K562 (cell line): ENCODE measurements at regions not wholly inside any gene's neighbourhood (a gene's known extent, or its start where the extent isn't known, plus 50 kb on each side); places are given as distances from the start of the nearest gene placed in this dataset.

Experiments
- ATAC-seq: fragments of 200-7000 bp; cut with Tn5 transposase; 3 replicates; pipeline ENCODE4 v1.9.1; 2020; ENCODE audit warnings: moderate library complexity
- BruUV-seq: library from RNA; stranded (reverse); fragments of 400-500 nt; replicated peaks from 2 replicates; lab custom pipeline; 2021; lab: Mats Ljungman, UMichigan
- CTCF ChIA-PET: fragments of 300-600 bp; formaldehyde crosslinking; extraction: SDS; loops from one replicate; lab custom pipeline; 2021; ENCODE audit warnings: low intra/inter-chr PET ratio; lab: Yijun Ruan, JAX
- POLR2A ChIA-PET: fragments of 300-600, 350-650 bp; sonication (Branson Sonifier 250); formaldehyde crosslinking; extraction: SDS; loops from one replicate; lab custom pipeline; 2021; ENCODE audit warnings: antibody characterized with exemption, inconsistent platforms; lab: Yijun Ruan, JAX
- DNase-seq, 4 experiments: peaks; one replicate each; pipeline versions ENCODE4 v3.0.0 to v3.0.0-alpha.2; 2011 to 2018; ENCODE audit warnings: low spot score in 3 of 4, mixed read lengths in 3 of 4; ENCODE audit errors: extremely low read depth in 1 of 4
- FAIRE-seq: peaks from 2 replicates; lab custom pipeline; 2011; peaks lifted over from hg19 to GRCh38; lab: Jason Lieb, UNC
- H2AFZ ChIP-seq: 2 replicates; pipeline ENCODE4 v1.6.0; 2011; ENCODE audit warnings: low read depth, low read length, control low read depth, inconsistent platforms
- H3K27ac ChIP-seq: fragments of 200-600 bp; 3 replicates; pipeline ENCODE4 v1.8.0; 2011; ENCODE audit warnings: low read depth, mild to moderate bottlenecking, control low read depth, inconsistent platforms, low read length, moderate library complexity, mixed read lengths; ENCODE audit errors: extremely low read depth
- H3K27me3 ChIP-seq, 2 experiments: fragments of 300-600 bp in 1 of 2; 2 replicates in 1 of 2; 3 replicates in 1 of 2; pipeline versions ENCODE4 v1.6.0 to v1.8.0; 2011; ENCODE audit warnings: inconsistent platforms in 2 of 2, low read length in 2 of 2, mild to moderate bottlenecking in 1 of 2, mixed read lengths in 1 of 2, moderate library complexity in 1 of 2; ENCODE audit not compliant: control insufficient read depth in 2 of 2, insufficient read depth in 2 of 2
- H3K36me3 ChIP-seq: fragments of 300-600 bp; 3 replicates; pipeline ENCODE4 v1.8.0; 2011; ENCODE audit warnings: mild to moderate bottlenecking, low read length, inconsistent platforms; ENCODE audit not compliant: control insufficient read depth, insufficient read depth
- H3K4me1 ChIP-seq, 2 experiments: fragments of 200-600 bp in 1 of 2; replicated peaks in 1 of 2; 2 replicates in 1 of 2; 3 replicates in 1 of 2; pipeline versions ENCODE4 v1.5.1 to v1.8.0; 2011; ENCODE audit warnings: inconsistent platforms in 2 of 2, low read length in 2 of 2, mild to moderate bottlenecking in 1 of 2, mixed read lengths in 1 of 2, moderate library complexity in 1 of 2; ENCODE audit not compliant: control insufficient read depth in 2 of 2, insufficient read depth in 2 of 2
- H3K4me2 ChIP-seq: 2 replicates; pipeline ENCODE4 v1.6.1; 2011; ENCODE audit warnings: low read length, control low read depth, inconsistent platforms, mixed read lengths; ENCODE audit not compliant: insufficient read depth
- H3K4me3 ChIP-seq: fragments of 200-600 bp; sonication (generic), shearing (Covaris generic); 2 replicates; pipeline ENCODE4 v1.5.1; 2016; ENCODE audit warnings: control low read depth, inconsistent platforms
- H3K79me2 ChIP-seq: fragments of 200-600 bp; 3 replicates; pipeline ENCODE4 v1.8.0; 2011; ENCODE audit warnings: low read length, inconsistent platforms; ENCODE audit not compliant: control insufficient read depth, insufficient read depth
- H3K9ac ChIP-seq, 2 experiments: 2 replicates each; pipeline versions ENCODE4 v1.6.0 to v1.6.1; 2011; ENCODE audit warnings: low read depth in 2 of 2, low read length in 2 of 2, control low read depth in 1 of 2, inconsistent platforms in 1 of 2, mild to moderate bottlenecking in 1 of 2, mixed read lengths in 1 of 2; ENCODE audit not compliant: insufficient read depth in 1 of 2
- H3K9me1 ChIP-seq: one replicate; pipeline ENCODE4 v1.6.0; 2011; ENCODE audit warnings: inconsistent platforms, mild to moderate bottlenecking, low read length, moderate library complexity; ENCODE audit not compliant: control insufficient read depth, insufficient read depth
- H3K9me3 ChIP-seq: replicated peaks from 2 replicates; pipeline ENCODE4 v1.5.1; 2011; ENCODE audit warnings: low read depth, low read length, inconsistent platforms; ENCODE audit not compliant: control insufficient read depth, insufficient read depth
- H4K20me1 ChIP-seq: replicated peaks from 2 replicates; pipeline ENCODE4 v1.6.1; 2011; ENCODE audit warnings: low read length, inconsistent platforms, mixed read lengths; ENCODE audit not compliant: control insufficient read depth, insufficient read depth
- C11orf30 ChIP-seq: fragments of 450-650 bp; IDR thresholded peaks from 2 replicates; pipeline ENCODE4 v1.6.1; 2016; ENCODE audit warnings: low read depth, mild to moderate bottlenecking
- SIX5 ChIP-seq, 2 experiments: IDR thresholded peaks; 2 replicates each; pipeline ENCODE4 v1.6.1; 2011; ENCODE audit warnings: low read length in 2 of 2, borderline replicate concordance in 1 of 2, low read depth in 1 of 2, mild to moderate bottlenecking in 1 of 2, moderate library complexity in 1 of 2; ENCODE audit not compliant: insufficient read depth in 1 of 2
- TAF1 ChIP-seq: IDR thresholded peaks from 2 replicates; pipeline ENCODE4 v1.6.1; 2011; ENCODE audit warnings: mild to moderate bottlenecking, low read length, moderate library complexity; ENCODE audit not compliant: insufficient read depth, control insufficient read depth, severe bottlenecking; ENCODE audit errors: extremely low read depth
- TGIF2 ChIP-seq: sonication (generic); formaldehyde crosslinking; IDR thresholded peaks from 2 replicates; pipeline ENCODE4 v1.8.1; 2022; ENCODE audit warnings: mild to moderate bottlenecking, missing genetic modification reagents, moderate library complexity
- UBTF ChIP-seq, 2 experiments: IDR thresholded peaks; 2 replicates each; pipeline ENCODE4 v1.6.1; 2012; ENCODE audit warnings: improper control_type of control experiment in 2 of 2, low read depth in 2 of 2, low read length in 2 of 2, borderline replicate concordance in 1 of 2
- ZBTB33 ChIP-seq: sonication (generic); formaldehyde crosslinking; IDR thresholded peaks from 2 replicates; pipeline ENCODE4 v1.8.1; 2023; ENCODE audit warnings: mild to moderate bottlenecking, missing genetic modification reagents
- WGBS: fragments of 100-300 bp; shearing (Covaris generic); methylation state at CpG from one replicate; pipeline ENCODE4 v1.1.6; 2016; ENCODE audit warnings: low coverage, mixed read lengths; ENCODE audit not compliant: insufficient coverage; ENCODE audit errors: missing lambda C conversion rate; 5-methylcytosine and 5-hydroxymethylcytosine counted together
- in situ Hi-C: fragments of 300-500 bp; cut with MboI; formaldehyde crosslinking; loops from 4 replicates; pipeline ENCODE4 v1.15.0; 2018; ENCODE audit warnings: inconsistent platforms, mixed read lengths
- intact Hi-C: fragments of 100-400 bp; cut with micrococcal nuclease; formaldehyde crosslinking; loops from 2 replicates; pipeline ENCODE4 v1.14.2; 2022
- TF ChIP-seq, protein P1 (sequence below), 2 experiments: IDR thresholded peaks in 1 of 2; conservative IDR thresholded peaks in 1 of 2; 2 replicates each; pipeline ENCODE4 v1.6.1; 2016; ENCODE audit warnings: low read depth in 2 of 2, mild to moderate bottlenecking in 1 of 2, missing compliant biosample characterization in 1 of 2, missing genetic modification characterization in 1 of 2, moderate library complexity in 1 of 2
- TF ChIP-seq, protein P2 (sequence below): fragments of 250-450 bp; sonication (Bioruptor Pico); IDR thresholded peaks from 2 replicates; pipeline ENCODE4 v1.9.0; 2021; ENCODE audit warnings: mild to moderate bottlenecking
- TF ChIP-seq, protein P3 (sequence below), 2 experiments: fragments of 450-650 bp; IDR thresholded peaks; 2 replicates each; pipeline ENCODE4 v1.6.1; 2018; ENCODE audit warnings: mild to moderate bottlenecking in 2 of 2, low read depth in 1 of 2; ENCODE audit not compliant: partially characterized antibody in 2 of 2

DNA sequence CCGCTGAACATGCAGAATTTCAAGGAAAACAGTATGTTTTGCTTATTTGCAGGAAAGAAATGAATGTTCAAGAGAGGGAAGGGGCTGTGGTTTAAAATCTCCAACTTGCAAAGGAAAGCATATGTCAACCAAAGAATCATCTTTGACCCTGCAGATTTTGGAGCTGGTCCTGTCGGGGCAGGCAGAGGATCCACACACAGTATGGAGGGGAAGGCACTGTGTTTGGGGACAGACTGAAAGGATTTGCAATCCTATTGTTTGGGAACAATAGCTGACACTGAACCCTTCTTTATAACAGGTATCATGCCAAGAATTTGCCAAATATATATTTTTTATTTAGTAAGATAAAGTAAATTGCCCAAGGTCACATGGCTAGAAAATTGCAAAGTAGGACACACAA, 121.4 kb upstream of the ZNF618 start:
- no peak for FAIRE-seq
- H3K27ac ChIP-seq = no peak overlapping the region
- H3K79me2 ChIP-seq = no peaks in the 10 kb centered on the region
- ChIA-PET CTCF (interaction anchor here (0.7 kb wide), 1 partner anchor 433 kb away, joined by 3 read pairs; no protein-coding TSS in a partner anchor), POLR2A (no interaction called here)
- in situ Hi-C loops (no loop called here), intact Hi-C loops (no loop called here)
- H4K20me1 ChIP-seq = no peaks in the 10 kb centered on the region
- BruUV-seq = no TSS peak
- no peak overlapping the region for H2AFZ ChIP-seq
- H3K27me3 ChIP-seq = peaks cover 0 to 9% of the 10 kb centered on the region in 2 experiments; a peak in 1 of 5 replicates
- 0% methylated on average over 2 of the region's 2 CpGs for WGBS
- no peak for DNase-seq
- no peak overlapping the region for H3K4me2 ChIP-seq
- H3K9ac ChIP-seq = no peak overlapping the region
- H3K4me1 ChIP-seq = no peaks in the 10 kb centered on the region
- no peaks in the 10 kb centered on the region for H3K36me3 ChIP-seq
- no peaks in the 10 kb centered on the region for H3K9me3 ChIP-seq
- no peak for ATAC-seq
- no peak overlapping the region for H3K4me3 ChIP-seq
- no peaks in the 10 kb centered on the region for H3K9me1 ChIP-seq
- TF ChIP-seq TGIF2 = no peak
- TF ChIP-seq UBTF (IDR thresholded peaks at IDR 0.05; ENCODE audit: borderline replicate concordance in 1 of 2, low read depth in 2 of 2, low read length in 2 of 2) = no peak
- TF ChIP-seq, protein P1, sequence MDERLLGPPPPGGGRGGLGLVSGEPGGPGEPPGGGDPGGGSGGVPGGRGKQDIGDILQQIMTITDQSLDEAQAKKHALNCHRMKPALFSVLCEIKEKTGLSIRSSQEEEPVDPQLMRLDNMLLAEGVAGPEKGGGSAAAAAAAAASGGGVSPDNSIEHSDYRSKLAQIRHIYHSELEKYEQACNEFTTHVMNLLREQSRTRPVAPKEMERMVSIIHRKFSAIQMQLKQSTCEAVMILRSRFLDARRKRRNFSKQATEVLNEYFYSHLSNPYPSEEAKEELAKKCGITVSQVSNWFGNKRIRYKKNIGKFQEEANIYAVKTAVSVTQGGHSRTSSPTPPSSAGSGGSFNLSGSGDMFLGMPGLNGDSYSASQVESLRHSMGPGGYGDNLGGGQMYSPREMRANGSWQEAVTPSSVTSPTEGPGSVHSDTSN (CRISPR knock-in tag; IDR thresholded peaks at IDR 0.05; ENCODE audit: low read depth) = no peak
- TF ChIP-seq, protein P1 (tag; conservative IDR thresholded peaks at IDR 0.05; ENCODE audit: low read depth) = no peak
- TF ChIP-seq TAF1 = no peak
- TF ChIP-seq SIX5 (IDR thresholded peaks at IDR 0.05; ENCODE audit: borderline replicate concordance in 1 of 2, insufficient read depth in 1 of 2, low read depth in 1 of 2, low read length in 2 of 2) = no peak
- TF ChIP-seq C11orf30 = no peak
- TF ChIP-seq ZBTB33 (CRISPR knock-in tag) = no peak
- TF ChIP-seq, protein P2, sequence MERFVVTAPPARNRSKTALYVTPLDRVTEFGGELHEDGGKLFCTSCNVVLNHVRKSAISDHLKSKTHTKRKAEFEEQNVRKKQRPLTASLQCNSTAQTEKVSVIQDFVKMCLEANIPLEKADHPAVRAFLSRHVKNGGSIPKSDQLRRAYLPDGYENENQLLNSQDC = no peak
- TF ChIP-seq, protein P3, sequence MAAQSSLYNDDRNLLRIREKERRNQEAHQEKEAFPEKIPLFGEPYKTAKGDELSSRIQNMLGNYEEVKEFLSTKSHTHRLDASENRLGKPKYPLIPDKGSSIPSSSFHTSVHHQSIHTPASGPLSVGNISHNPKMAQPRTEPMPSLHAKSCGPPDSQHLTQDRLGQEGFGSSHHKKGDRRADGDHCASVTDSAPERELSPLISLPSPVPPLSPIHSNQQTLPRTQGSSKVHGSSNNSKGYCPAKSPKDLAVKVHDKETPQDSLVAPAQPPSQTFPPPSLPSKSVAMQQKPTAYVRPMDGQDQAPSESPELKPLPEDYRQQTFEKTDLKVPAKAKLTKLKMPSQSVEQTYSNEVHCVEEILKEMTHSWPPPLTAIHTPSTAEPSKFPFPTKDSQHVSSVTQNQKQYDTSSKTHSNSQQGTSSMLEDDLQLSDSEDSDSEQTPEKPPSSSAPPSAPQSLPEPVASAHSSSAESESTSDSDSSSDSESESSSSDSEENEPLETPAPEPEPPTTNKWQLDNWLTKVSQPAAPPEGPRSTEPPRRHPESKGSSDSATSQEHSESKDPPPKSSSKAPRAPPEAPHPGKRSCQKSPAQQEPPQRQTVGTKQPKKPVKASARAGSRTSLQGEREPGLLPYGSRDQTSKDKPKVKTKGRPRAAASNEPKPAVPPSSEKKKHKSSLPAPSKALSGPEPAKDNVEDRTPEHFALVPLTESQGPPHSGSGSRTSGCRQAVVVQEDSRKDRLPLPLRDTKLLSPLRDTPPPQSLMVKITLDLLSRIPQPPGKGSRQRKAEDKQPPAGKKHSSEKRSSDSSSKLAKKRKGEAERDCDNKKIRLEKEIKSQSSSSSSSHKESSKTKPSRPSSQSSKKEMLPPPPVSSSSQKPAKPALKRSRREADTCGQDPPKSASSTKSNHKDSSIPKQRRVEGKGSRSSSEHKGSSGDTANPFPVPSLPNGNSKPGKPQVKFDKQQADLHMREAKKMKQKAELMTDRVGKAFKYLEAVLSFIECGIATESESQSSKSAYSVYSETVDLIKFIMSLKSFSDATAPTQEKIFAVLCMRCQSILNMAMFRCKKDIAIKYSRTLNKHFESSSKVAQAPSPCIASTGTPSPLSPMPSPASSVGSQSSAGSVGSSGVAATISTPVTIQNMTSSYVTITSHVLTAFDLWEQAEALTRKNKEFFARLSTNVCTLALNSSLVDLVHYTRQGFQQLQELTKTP (IDR thresholded peaks at IDR 0.05; ENCODE audit: low read depth in 1 of 2, partially characterized antibody in 2 of 2) = no peak
